GM18873 (cell line): ENCODE measurements at regions not wholly inside any gene's neighbourhood (a gene's known extent, or its start where the extent isn't known, plus 50 kb on each side); places are given as distances from the start of the nearest gene placed in this dataset.

ENCODE experiments used
- ATAC-seq: cut with Tn5 transposase; IDR thresholded peaks from one replicate; pipeline ENCODE4 v1.9.1; 2021; ENCODE audit warnings: mild to moderate bottlenecking, moderate library complexity, moderate number of reproducible peaks; ENCODE audit not compliant: unreplicated experiment, low FRiP score

GRCh38 chr5:155878991-155879575 lies 447.9 kb upstream of the SGCD start:
- ATAC-seq = no peak

DNA sequence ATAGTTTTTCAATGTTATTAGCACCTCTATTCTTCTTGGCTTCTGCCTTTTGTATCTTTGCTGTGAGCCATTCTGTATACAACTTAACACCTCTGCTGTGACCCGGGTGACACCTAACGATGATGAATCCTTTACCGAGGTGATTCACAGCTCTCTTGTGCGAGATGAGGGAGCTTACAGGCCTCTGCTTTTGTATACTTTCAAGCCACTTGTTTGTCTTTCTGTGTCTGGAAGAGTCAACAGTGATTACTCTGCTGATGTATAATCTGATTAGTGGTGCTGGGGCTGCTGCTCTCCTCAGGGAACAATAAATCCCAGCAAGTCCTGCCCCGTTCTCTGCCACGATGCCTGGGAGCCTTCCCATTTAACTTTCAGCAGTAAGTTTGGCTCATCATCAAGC lies 442.9 kb upstream of the SGCD start:
- ATAC-seq = no peak

GRCh38 chr5:155885199-155885598 lies 441.8 kb upstream of the SGCD start:
- ATAC-seq = no peak

- ATAC-seq = no peak
Measured at GRCh38 chr5:155886311-155887031, 440.5 kb upstream of the SGCD start.

DNA sequence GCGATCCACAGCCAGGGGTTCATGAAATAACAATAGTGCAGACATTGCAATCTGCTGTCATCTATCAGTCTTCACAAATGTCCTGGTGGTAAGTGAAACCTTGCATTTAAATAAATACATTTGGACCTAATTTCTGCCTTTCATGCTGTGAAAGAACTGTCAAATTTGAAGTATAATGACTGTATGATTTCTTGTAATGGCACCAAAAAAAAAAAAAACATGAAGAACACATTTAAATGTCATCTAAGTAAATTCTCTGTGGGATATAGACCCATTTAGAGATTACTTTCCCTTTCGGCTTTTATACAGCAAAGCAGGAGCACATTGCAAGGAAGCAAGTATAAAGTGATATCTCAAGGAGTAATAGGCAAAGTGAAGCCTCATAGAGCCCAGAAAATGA lies 431.5 kb upstream of the SGCD start:
- ATAC-seq = no peak

DNA sequence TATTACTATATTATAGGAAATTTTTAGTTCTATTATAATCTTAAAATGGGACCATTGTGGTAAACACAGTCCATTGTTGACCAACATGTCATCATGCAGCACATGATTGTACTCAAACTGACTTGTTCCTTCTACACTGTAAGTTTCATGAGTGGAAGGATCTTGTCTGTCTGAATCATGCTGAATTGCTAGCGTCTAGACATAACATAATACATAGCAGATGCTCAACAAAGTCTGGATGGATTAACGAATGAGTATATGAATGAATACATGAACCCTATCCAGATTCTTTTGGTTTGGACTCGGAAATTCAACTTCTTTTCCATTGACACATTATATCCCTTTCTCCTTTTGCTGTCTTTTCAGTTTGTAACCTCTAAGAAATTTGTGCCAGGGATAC lies 429.2 kb upstream of the SGCD start:
- ATAC-seq = no peak

- ATAC-seq = no peak
Measured at GRCh38 chr5:155898284-155898683, 428.7 kb upstream of the SGCD start.

DNA sequence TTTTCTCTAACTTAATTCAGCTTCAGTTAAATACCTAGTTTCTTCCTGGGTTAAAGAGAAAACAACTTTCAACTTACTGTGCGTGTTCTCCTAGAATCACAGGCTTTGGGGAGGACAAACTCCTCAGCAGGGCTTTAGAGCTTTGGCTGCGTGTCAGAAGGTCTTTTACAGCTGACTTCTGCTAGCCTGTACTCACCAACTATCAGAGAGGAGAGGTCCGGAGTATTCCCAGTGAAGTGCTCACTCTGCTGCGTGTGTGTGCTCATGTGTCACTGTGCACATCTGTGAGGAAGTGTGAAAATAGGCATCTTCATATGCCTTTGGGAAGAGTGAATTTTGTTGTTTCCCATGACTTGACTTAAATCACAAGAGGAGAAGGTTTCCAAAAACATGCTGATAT lies 423.2 kb upstream of the SGCD start:
- ATAC-seq = no peak

DNA sequence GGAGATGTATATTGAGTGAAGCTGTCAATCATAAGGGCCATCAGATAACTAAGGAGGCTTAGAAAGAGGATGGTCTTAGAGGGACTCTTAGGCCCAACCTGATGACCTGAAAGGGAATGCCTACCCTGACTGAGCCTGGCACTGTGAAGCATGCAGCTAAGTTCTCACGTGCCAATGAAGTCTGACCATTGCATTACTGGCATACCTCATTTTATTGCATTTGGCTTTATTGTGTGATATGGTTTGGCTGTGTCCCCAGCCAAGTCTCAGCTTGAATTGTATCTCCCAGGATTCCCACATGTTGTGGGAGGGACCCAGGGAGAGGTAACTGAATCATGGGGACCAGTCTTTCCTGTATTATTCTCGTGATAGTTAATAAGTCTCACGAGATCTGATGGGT lies 421.6 kb upstream of the SGCD start:
- no peak for ATAC-seq

GRCh38 chr5:155906046-155906445 lies 420.9 kb upstream of the SGCD start:
- no peak for ATAC-seq

DNA sequence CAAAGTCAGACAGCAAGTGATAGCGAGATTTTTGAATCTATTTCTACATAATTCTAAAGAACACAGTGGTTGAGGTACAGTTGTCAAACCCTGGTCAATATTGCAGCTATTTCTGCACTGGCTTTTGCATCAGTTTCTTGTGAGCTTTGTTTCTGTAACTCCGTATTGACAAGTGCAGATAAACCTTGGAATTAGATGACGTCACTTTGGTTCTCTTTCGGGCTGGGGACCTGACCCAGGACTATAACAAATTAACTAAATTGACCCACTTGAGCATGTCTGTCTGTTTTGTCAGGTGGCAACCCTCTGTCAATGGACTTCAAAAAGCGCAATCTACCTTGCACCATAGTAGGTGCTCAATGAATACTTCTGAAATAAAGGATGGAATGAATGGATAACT lies 418.4 kb upstream of the SGCD start:
- no peak for ATAC-seq

- no peak for ATAC-seq
Measured at GRCh38 chr5:155912291-155912690, 414.7 kb upstream of the SGCD start.

- ATAC-seq = no peak
Measured at GRCh38 chr5:155914766-155915165, 412.2 kb upstream of the SGCD start.

DNA sequence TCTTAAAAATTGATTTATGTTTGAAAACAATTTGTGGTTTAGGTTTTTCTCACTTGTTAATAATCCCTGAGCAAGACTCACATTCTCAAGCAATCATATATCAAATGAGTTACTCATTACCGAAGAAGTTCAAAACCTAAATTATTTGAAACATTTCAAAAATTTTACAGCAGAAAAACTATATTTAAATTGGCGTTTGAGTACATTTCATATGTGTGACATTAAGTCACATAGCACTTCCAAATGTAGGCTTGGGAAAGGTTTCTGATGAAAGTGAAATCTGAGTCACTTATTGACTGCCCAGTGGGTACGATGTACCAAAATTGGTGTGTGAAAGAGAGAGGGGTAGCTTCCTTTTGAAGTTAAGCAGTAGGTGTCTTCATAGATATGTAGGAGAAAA lies 411.4 kb upstream of the SGCD start:
- no peak for ATAC-seq

DNA sequence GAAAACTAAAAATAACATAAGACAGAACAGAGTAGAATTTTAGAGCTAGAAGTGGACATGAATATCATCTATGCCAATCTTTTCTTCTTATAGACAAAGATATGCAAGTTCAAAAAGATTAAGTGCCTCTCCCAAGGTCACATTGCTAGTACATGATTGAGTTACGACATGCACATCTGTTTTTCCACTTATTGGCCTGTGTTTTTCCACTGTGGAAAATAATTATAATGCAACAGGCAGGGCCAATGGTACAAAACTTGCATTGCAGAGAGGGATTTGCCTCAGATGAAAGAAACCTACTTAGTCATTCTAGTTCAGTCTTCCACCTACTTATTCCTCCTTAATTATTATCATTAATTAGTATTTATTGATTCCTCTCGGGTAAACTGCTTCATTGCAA lies 407.8 kb upstream of the SGCD start:
- ATAC-seq = no peak

GRCh38 chr5:155919725-155920124 lies 407.2 kb upstream of the SGCD start:
- no peak for ATAC-seq

GRCh38 chr5:155921621-155922020 lies 405.3 kb upstream of the SGCD start:
- no peak for ATAC-seq

DNA sequence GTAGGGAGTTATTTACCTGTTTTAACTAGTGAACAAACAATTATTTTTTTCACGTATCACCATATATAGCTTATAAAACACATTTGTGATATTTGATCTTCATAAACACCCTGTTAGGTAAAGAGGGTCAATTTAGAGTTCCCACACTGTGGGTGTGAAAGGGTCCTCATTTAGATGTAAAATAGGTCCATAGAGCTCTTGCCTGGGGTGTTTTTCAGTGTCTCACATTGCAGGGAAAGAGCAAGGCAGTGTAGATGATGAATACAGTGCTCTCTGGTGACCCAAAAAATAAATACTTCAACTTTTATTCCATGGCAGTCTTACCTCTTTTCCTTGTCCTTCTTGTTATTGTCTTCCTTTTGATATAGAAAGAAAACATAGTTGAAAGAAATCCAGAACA lies 403.2 kb upstream of the SGCD start:
- ATAC-seq = no peak

- no peak for ATAC-seq
Measured at GRCh38 chr5:155926031-155926430, 400.9 kb upstream of the SGCD start.

- no peak for ATAC-seq
Measured at GRCh38 chr5:155926766-155927165, 400.2 kb upstream of the SGCD start.

DNA sequence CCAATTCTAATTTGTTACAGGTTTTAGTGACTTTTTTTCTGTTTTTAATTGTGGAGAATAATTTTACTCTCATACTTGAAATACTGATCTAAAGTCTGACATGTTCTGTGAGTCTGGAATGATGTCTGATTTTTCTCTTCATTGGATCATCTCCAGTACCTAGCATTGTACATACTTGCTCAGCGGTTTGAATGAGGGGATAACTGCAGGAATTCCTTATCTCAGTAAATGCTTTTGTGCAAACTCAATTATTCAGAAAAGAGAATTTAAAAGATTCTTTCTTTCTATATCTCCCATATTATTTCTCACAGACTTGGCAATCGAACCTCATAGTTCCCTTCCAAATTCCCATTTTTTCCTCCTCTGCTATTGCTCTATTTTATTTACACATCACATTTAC lies 397.9 kb upstream of the SGCD start:
- ATAC-seq = no peak

DNA sequence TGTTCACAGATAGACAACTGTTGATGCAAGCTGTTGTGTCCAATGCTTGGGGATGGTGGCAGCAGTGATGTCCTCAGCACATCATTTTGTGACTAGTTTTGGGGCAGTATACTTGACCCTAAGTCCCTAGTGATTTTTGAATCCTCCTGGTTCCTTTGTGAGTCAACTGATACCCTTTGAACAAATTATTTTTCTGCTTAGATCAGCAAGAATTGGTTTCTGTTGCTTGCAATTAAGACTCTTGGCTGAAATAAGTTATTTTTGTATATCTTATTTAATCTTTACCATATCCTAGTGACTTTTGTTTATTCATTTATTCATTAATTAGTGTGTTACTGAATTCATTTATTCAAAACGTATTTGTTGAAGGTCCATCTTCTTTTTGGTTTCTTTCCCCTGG lies 392.0 kb upstream of the SGCD start:
- no peak for ATAC-seq

GRCh38 chr5:155935723-155936122 lies 391.2 kb upstream of the SGCD start:
- no peak for ATAC-seq
